IMR-90 (cell line): ENCODE measurements at regions not wholly inside any gene's neighbourhood (a gene's known extent, or its start where the extent isn't known, plus 50 kb on each side); places are given as distances from the start of the nearest gene placed in this dataset.

Source experiments
- ATAC-seq: fragments of 200-7000 bp; cut with Tn5 transposase; 2 replicates; pipeline ENCODE4 v1.9.1; 2020; ENCODE audit warnings: low read depth, mild to moderate bottlenecking, moderate library complexity
- BruUV-seq: library from RNA; stranded (reverse); fragments of 400-500 nt; replicated peaks from 2 replicates; lab custom pipeline; 2021; lab: Mats Ljungman, UMichigan
- CTCF ChIA-PET: fragments of 300-600 bp; formaldehyde crosslinking; extraction: SDS; loops from one replicate; lab custom pipeline; 2021; ENCODE audit warnings: antibody characterized with exemption; lab: Yijun Ruan, JAX
- POLR2A ChIA-PET: fragments of 300-600 bp; sonication (Branson Sonifier 250); formaldehyde crosslinking; loops from one replicate; lab custom pipeline; 2022; ENCODE audit warnings: antibody characterized with exemption; ENCODE audit not compliant: unreplicated experiment; lab: Charles Lee
- DNase-seq: peaks from one replicate; pipeline ENCODE4 v3.0.0; 2013
- H2AFZ ChIP-seq: replicated peaks from 2 replicates; pipeline ENCODE3; 2013; ENCODE audit warnings: low read length, mild to moderate bottlenecking; ENCODE audit not compliant: poor library complexity
- H2AK5ac ChIP-seq: 2 replicates; pipeline ENCODE4 v1.6.1; 2013; ENCODE audit warnings: low read depth, low read length, inconsistent platforms
- H2AK9ac ChIP-seq: replicated peaks from 2 replicates; pipeline ENCODE3; 2013; ENCODE audit warnings: mild to moderate bottlenecking, low read depth, low read length, moderate library complexity; ENCODE audit not compliant: poor library complexity
- H2BK120ac ChIP-seq: 2 replicates; pipeline ENCODE4 v1.6.1; 2013; ENCODE audit warnings: low read depth, low read length, inconsistent platforms
- H2BK15ac ChIP-seq: 3 replicates; pipeline ENCODE4 v1.6.1; 2013; ENCODE audit warnings: low read depth, low read length, inconsistent platforms
- H2BK20ac ChIP-seq: 2 replicates; pipeline ENCODE4 v1.6.1; 2013; ENCODE audit warnings: low read depth, mild to moderate bottlenecking, inconsistent platforms, low read length, moderate library complexity
- H2BK5ac ChIP-seq: 2 replicates; pipeline ENCODE4 v1.6.1; 2013; ENCODE audit warnings: mild to moderate bottlenecking, low read depth, low read length, inconsistent platforms; ENCODE audit not compliant: poor library complexity, severe bottlenecking
- H3K14ac ChIP-seq: replicated peaks from 2 replicates; pipeline ENCODE4 v1.6.1; 2013; ENCODE audit warnings: low read depth, low read length, inconsistent platforms
- H3K18ac ChIP-seq: 2 replicates; pipeline ENCODE4 v1.6.1; 2013; ENCODE audit warnings: low read depth, low read length, control low read depth
- H3K23ac ChIP-seq: 2 replicates; pipeline ENCODE4 v1.6.1; 2013; ENCODE audit warnings: low read depth, low read length, inconsistent platforms
- H3K27ac ChIP-seq: 2 replicates; pipeline ENCODE4 v1.5.1; 2013; ENCODE audit warnings: mild to moderate bottlenecking, control low read depth, low read length; ENCODE audit not compliant: insufficient read depth
- H3K27me3 ChIP-seq: 2 replicates; pipeline ENCODE4 v1.6.1; 2013; ENCODE audit warnings: low read length; ENCODE audit not compliant: control insufficient read depth, insufficient read depth
- H3K36me3 ChIP-seq: 2 replicates; pipeline ENCODE4 v1.6.1; 2013; ENCODE audit warnings: low read length, mixed read lengths; ENCODE audit not compliant: control insufficient read depth, insufficient read depth
- H3K4ac ChIP-seq: 2 replicates; pipeline ENCODE4 v1.6.1; 2013; ENCODE audit warnings: low read depth, low read length, inconsistent platforms
- H3K4me1 ChIP-seq: 2 replicates; pipeline ENCODE4 v1.6.1; 2013; ENCODE audit warnings: low read length, mixed read lengths; ENCODE audit not compliant: control insufficient read depth, insufficient read depth
- H3K4me2 ChIP-seq: 2 replicates; pipeline ENCODE4 v1.6.1; 2013; ENCODE audit warnings: low read depth, mild to moderate bottlenecking, control low read depth, low read length, moderate library complexity
- H3K4me3 ChIP-seq: 2 replicates; pipeline ENCODE4 v1.5.1; 2013; ENCODE audit warnings: low read depth, mild to moderate bottlenecking, control low read depth, low read length, moderate library complexity; ENCODE audit not compliant: insufficient read depth
- H3K56ac ChIP-seq: 2 replicates; pipeline ENCODE4 v1.6.1; 2013; ENCODE audit warnings: low read length, inconsistent platforms; ENCODE audit not compliant: insufficient read depth; ENCODE audit errors: extremely low read depth
- H3K79me1 ChIP-seq, 2 experiments: 2 replicates each; pipeline ENCODE4 v1.6.1; 2013; ENCODE audit warnings: low read length in 2 of 2, inconsistent platforms in 1 of 2, low read depth in 1 of 2
- H3K9ac ChIP-seq: 2 replicates; pipeline ENCODE4 v1.6.1; 2013; ENCODE audit warnings: low read depth, low read length, control low read depth
- H3K9me1 ChIP-seq: 2 replicates; pipeline ENCODE4 v1.6.1; 2013; ENCODE audit warnings: low read length, inconsistent platforms; ENCODE audit not compliant: insufficient read depth
- H3K9me3 ChIP-seq: 2 replicates; pipeline ENCODE4 v1.6.1; 2013; ENCODE audit warnings: low read length; ENCODE audit not compliant: control insufficient read depth, insufficient read depth
- H4K20me1 ChIP-seq: 2 replicates; pipeline ENCODE4 v1.6.1; 2013; ENCODE audit warnings: low read length, inconsistent platforms; ENCODE audit not compliant: insufficient read depth
- H4K5ac ChIP-seq: 2 replicates; pipeline ENCODE4 v1.6.1; 2013; ENCODE audit warnings: mild to moderate bottlenecking, low read depth, low read length, control low read depth
- H4K8ac ChIP-seq, 2 experiments: 2 replicates each; pipeline ENCODE4 v1.6.1; 2013; ENCODE audit warnings: low read depth in 2 of 2, low read length in 2 of 2, control low read depth in 1 of 2, inconsistent platforms in 1 of 2
- H4K91ac ChIP-seq: 2 replicates; pipeline ENCODE4 v1.6.1; 2013; ENCODE audit warnings: low read depth, low read length, inconsistent platforms; ENCODE audit not compliant: insufficient read depth
- BHLHE40 ChIP-seq: fragments of 150-350 bp; IDR thresholded peaks from 2 replicates; pipeline ENCODE4 v1.6.1; 2016; ENCODE audit warnings: mild to moderate bottlenecking, low read depth, low read length
- CEBPB ChIP-seq: IDR thresholded peaks from 2 replicates; pipeline ENCODE4 v1.6.1; 2012; ENCODE audit warnings: low read depth, low read length, improper control_type of control experiment
- CHD1 ChIP-seq: IDR thresholded peaks from 2 replicates; pipeline ENCODE4 v1.6.1; 2012; ENCODE audit warnings: low read depth, low read length, improper control_type of control experiment
- CTCF ChIP-seq: conservative IDR thresholded peaks from 2 replicates; pipeline ENCODE4 v1.5.1; 2012; ENCODE audit warnings: mild to moderate bottlenecking, low read depth, low read length, improper control_type of control experiment
- FOS ChIP-seq: fragments of 150-350 bp; IDR thresholded peaks from 2 replicates; pipeline ENCODE4 v1.6.1; 2016; ENCODE audit warnings: low read depth, low read length
- MAFK ChIP-seq: IDR thresholded peaks from 2 replicates; pipeline ENCODE4 v1.6.1; 2012; ENCODE audit warnings: low read depth, low read length, improper control_type of control experiment
- MAZ ChIP-seq: IDR thresholded peaks from 2 replicates; pipeline ENCODE4 v1.6.1; 2012; ENCODE audit warnings: low read depth, mild to moderate bottlenecking, low read length, improper control_type of control experiment, moderate library complexity, borderline replicate concordance
- MXI1 ChIP-seq: IDR thresholded peaks from 2 replicates; pipeline ENCODE4 v1.6.1; 2012; ENCODE audit warnings: low read depth, mild to moderate bottlenecking, low read length, moderate library complexity, borderline replicate concordance
- NFE2L2 ChIP-seq: fragments of 150-350 bp; IDR thresholded peaks from 2 replicates; pipeline ENCODE4 v1.6.1; 2016; ENCODE audit warnings: low read depth, mild to moderate bottlenecking, low read length
- POLR2A ChIP-seq: IDR thresholded peaks from 2 replicates; pipeline ENCODE4 v1.6.1; 2012; ENCODE audit warnings: mild to moderate bottlenecking, low read depth, low read length
- RAD21 ChIP-seq: IDR thresholded peaks from 2 replicates; pipeline ENCODE4 v1.6.1; 2012; ENCODE audit warnings: low read length, improper control_type of control experiment
- RCOR1 ChIP-seq: IDR thresholded peaks from 2 replicates; pipeline ENCODE4 v1.6.1; 2012; ENCODE audit warnings: mild to moderate bottlenecking, low read length, improper control_type of control experiment; ENCODE audit not compliant: insufficient replicate concordance
- RFX5 ChIP-seq: IDR thresholded peaks from 2 replicates; pipeline ENCODE4 v1.8.0; 2012; ENCODE audit warnings: low read depth, mild to moderate bottlenecking, low read length, moderate library complexity
- SMC3 ChIP-seq: fragments of 150-350 bp; IDR thresholded peaks from 2 replicates; pipeline ENCODE4 v1.6.1; 2016; ENCODE audit warnings: low read depth, mild to moderate bottlenecking, antibody characterized with exemption, low read length, moderate library complexity
- USF2 ChIP-seq: fragments of 150-350 bp; IDR thresholded peaks from 2 replicates; pipeline ENCODE4 v1.6.1; 2017; ENCODE audit warnings: mild to moderate bottlenecking, antibody characterized with exemption, low read length, low read depth
- WGBS, 2 experiments: methylation state at CpG; one replicate each; pipeline versions ENCODE4 v1.1.5 to v1.1.7; 2013; ENCODE audit warnings: missing lambda C conversion rate in 2 of 2; ENCODE audit not compliant: insufficient read length in 1 of 2; ENCODE audit errors: extremely low coverage in 2 of 2; 5-methylcytosine and 5-hydroxymethylcytosine counted together
- dilution Hi-C: fragments of 300-500 bp; cut with HindIII; formaldehyde crosslinking; loops from one replicate; pipeline ENCODE4 v1.14.3; 2018; ENCODE audit warnings: low sequenced_read_pairs; ENCODE audit not compliant: unreplicated experiment
- in situ Hi-C: fragments of 300-500 bp; cut with MboI; formaldehyde crosslinking; loops from 3 replicates; pipeline ENCODE4 v1.14.3; 2019; ENCODE audit warnings: low sequenced_read_pairs, inconsistent platforms, mixed read lengths
- intact Hi-C: fragments of 100-400 bp; cut with micrococcal nuclease; formaldehyde crosslinking; loops from 2 replicates; pipeline ENCODE4 v1.10.0; 2022
- TF ChIP-seq, protein P1 (sequence below): fragments of 150-350 bp; IDR thresholded peaks from 2 replicates; pipeline ENCODE4 v1.6.1; 2016; ENCODE audit warnings: low read depth, mild to moderate bottlenecking, low read length, moderate library complexity, borderline replicate concordance

GRCh38 chr19:30877661-30878113 is 471.5 kb downstream of the TSHZ3 start:
- Histone ChIP-seq H3K9me3 (no peaks in the 10 kb centered on the region), H3K4ac (no peak overlapping the region), H2BK15ac (no peak overlapping the region), H4K5ac (no peak overlapping the region), H4K8ac (no peak overlapping the region), H3K79me1 (no peaks in the 10 kb centered on the region), H2AFZ (no peak overlapping the region), H2BK120ac (no peak overlapping the region), H3K9ac (no peak overlapping the region), H2AK9ac (no peak overlapping the region), H3K27ac (no peak overlapping the region), H3K18ac (no peak overlapping the region), H3K27me3 (no peaks in the 10 kb centered on the region), H3K4me2 (no peak overlapping the region), H3K56ac (no peak overlapping the region), H2BK5ac (no peak overlapping the region), H4K20me1 (no peaks in the 10 kb centered on the region), H3K4me3 (no peak overlapping the region), H3K14ac (no peak overlapping the region), H3K9me1 (no peaks in the 10 kb centered on the region), H2AK5ac (no peak overlapping the region), H2BK20ac (no peak overlapping the region), H4K91ac (no peak overlapping the region), H3K36me3 (no peaks in the 10 kb centered on the region), H3K4me1 (no peaks in the 10 kb centered on the region), H3K23ac (no peak overlapping the region)
- ATAC-seq (no peak), DNase-seq (no peak)
- no TSS peak for BruUV-seq
- POLR2A ChIA-PET, result no interaction called here
- WGBS, 2 experiments, result no CpG with 5 or more reads among the region's 4 CpGs
- TF ChIP-seq RAD21 (no peak), SMC3 (no peak), RCOR1 (no peak), CTCF (no peak), MXI1 (no peak), MAZ (no peak), MAFK (no peak), POLR2A (no peak), USF2 (no peak), RFX5 (no peak), CHD1 (no peak), BHLHE40 (no peak), CEBPB (no peak), NFE2L2 (no peak), FOS (no peak)
- TF ChIP-seq, protein P1, sequence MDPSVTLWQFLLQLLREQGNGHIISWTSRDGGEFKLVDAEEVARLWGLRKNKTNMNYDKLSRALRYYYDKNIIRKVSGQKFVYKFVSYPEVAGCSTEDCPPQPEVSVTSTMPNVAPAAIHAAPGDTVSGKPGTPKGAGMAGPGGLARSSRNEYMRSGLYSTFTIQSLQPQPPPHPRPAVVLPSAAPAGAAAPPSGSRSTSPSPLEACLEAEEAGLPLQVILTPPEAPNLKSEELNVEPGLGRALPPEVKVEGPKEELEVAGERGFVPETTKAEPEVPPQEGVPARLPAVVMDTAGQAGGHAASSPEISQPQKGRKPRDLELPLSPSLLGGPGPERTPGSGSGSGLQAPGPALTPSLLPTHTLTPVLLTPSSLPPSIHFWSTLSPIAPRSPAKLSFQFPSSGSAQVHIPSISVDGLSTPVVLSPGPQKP, result no peak
- dilution Hi-C loops, result no loop called here
- CTCF ChIA-PET, result no interaction called here
- in situ Hi-C loops, result no loop called here
- intact Hi-C loops, result no loop called here
